ENCODE measurements at regions not wholly inside any gene's neighbourhood (a gene's known extent, or its start where the extent isn't known, plus 50 kb on each side); places are given as distances from the start of the nearest gene placed in this dataset.

DNA sequence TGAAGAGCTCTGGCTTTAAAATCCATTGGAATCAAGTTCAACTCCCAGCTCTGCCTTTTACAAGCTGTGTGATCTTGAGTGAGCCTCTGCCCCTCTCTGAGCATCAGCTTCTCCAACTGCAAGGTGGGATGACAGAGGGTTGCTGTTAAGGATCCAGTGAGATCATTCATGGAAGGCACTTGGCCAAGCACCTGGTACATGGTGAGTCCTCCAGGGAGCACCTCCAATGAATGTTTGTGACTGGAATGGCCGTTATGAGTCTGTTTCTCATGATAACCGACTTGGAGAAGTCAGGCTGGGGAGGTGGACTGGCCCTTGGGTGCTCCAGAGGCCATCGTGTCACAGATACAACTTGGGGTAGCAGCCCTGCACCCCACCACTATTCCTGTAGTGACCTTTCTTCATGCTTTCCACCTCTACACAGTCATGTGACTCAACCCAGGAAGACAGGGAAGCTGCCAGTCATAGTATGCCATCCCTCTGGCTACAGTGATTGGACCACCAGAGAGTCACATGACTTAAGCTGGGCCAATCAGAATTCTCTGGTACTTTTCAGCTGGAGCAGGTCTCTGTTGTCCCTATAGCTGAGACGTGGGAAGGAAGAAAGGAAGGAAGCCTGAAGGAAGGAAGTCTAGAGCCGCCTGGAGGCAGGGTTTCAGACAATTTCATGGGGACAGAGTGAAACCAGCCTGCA lies 146.5 kb upstream of the MYL2 start:
- TF ChIP-seq, protein P1, sequence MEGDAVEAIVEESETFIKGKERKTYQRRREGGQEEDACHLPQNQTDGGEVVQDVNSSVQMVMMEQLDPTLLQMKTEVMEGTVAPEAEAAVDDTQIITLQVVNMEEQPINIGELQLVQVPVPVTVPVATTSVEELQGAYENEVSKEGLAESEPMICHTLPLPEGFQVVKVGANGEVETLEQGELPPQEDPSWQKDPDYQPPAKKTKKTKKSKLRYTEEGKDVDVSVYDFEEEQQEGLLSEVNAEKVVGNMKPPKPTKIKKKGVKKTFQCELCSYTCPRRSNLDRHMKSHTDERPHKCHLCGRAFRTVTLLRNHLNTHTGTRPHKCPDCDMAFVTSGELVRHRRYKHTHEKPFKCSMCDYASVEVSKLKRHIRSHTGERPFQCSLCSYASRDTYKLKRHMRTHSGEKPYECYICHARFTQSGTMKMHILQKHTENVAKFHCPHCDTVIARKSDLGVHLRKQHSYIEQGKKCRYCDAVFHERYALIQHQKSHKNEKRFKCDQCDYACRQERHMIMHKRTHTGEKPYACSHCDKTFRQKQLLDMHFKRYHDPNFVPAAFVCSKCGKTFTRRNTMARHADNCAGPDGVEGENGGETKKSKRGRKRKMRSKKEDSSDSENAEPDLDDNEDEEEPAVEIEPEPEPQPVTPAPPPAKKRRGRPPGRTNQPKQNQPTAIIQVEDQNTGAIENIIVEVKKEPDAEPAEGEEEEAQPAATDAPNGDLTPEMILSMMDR (conservative IDR thresholded peaks at IDR 0.05) = no peak
- H3K27ac Mint-ChIP-seq = no peak overlapping the region
- DNase-seq (ENCODE audit: extremely low spot score, unreplicated experiment) = no peak
- H3K36me3 Mint-ChIP-seq = no peaks in the 10 kb centered on the region
- peaks cover 3% of the 10 kb centered on the region for H3K9me3 Mint-ChIP-seq
- H3K4me1 Mint-ChIP-seq (ENCODE audit: unreplicated experiment) = peaks cover 22% of the 10 kb centered on the region
- peaks cover 6% of the 10 kb centered on the region for H3K27me3 Mint-ChIP-seq
- H3K4me3 Mint-ChIP-seq = no peak overlapping the region

DNA sequence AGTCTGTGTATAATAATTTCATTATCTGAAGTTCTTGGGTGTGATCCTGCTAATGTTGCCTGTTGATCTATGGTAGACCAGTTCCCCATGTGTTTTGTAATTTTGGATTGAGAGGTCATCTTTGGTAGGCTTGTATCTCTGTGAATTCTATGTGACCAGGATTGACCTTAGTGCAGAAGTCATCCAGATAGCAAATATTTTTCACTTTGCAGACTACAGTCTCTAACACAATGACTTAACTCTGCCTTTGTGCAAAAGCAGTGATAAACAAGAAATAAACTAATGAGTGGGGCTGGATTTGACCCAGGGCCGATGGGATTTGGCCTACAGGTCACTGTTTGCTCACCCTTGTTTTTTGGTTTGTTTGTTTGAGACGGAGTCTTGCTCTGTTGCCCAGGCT lies 144.6 kb upstream of the MYL2 start:
- Mint-ChIP-seq H3K27me3 (peaks cover 7% of the 10 kb centered on the region), H3K4me1 (ENCODE audit: unreplicated experiment) (peaks cover 26% of the 10 kb centered on the region), H3K27ac (no peak overlapping the region), H3K36me3 (no peaks in the 10 kb centered on the region), H3K9me3 (no peaks in the 10 kb centered on the region), H3K4me3 (no peak overlapping the region)
- no peak for DNase-seq (ENCODE audit: extremely low spot score, unreplicated experiment)
- TF ChIP-seq, protein P1 (conservative IDR thresholded peaks at IDR 0.05) = no peak

DNA sequence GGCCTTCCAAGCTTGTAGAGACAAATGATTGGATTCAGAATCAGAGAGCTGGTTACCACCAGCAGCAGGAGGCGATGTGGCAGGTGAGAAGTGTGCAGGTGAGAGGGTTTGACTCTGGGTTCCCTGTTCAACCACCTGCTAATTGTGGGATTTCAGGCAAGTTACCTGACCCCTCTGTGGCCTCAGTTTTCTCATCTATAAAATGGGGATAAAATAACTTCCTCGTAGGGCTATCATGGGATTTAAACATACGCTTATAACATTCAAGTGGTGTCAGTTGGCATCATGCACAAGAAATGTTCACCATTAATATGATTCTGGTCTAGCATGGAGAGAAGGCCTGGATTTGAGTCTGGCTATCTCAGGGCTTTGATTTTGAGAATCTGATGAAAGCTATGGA lies 143.8 kb upstream of the MYL2 start:
- Mint-ChIP-seq H3K36me3 (no peaks in the 10 kb centered on the region), H3K27ac (no peak overlapping the region), H3K27me3 (peaks cover 5% of the 10 kb centered on the region), H3K4me3 (no peak overlapping the region), H3K4me1 (ENCODE audit: unreplicated experiment) (peaks cover 28% of the 10 kb centered on the region), H3K9me3 (no peaks in the 10 kb centered on the region)
- TF ChIP-seq, protein P1 (conservative IDR thresholded peaks at IDR 0.05) = no peak
- DNase-seq (ENCODE audit: extremely low spot score, unreplicated experiment) = no peak

DNA sequence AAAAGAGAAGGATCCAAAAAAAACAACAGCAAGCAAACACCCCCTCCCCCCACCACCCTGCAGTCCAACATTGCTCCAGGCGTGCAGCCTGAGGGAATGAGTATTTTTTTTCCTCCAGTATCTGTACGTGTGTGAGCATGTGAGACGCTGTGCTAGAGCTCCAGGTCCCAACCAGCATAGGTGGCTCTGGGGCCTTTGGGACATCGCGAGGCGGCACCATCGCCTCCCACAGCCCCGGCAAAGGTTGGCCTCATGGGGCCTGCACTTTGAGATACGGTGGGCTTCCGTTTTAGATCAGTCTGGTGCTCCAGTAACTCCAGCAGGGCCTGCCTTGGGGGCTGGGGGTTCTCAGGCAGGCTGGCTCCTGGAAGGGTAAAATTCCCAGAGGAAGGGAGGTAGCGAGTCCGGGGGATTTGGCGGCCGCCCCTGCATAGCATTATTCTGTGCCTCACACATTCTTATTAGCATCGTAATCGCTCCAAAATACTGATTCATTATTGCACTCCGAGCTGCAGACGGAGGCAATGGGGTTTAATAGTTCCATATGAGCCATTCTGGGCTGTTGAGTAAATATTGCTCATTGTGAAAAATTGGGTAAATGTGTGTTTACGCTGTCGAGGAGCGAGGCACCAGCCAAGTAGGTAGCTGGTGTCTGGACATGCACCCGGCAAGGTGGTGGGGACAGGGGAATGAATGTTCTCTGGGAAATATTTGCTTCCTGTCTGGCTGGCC lies 143.1 kb upstream of the MYL2 start:
- Mint-ChIP-seq H3K27ac (no peak overlapping the region), H3K4me3 (no peak overlapping the region), H3K27me3 (peaks cover 5% of the 10 kb centered on the region), H3K4me1 (ENCODE audit: unreplicated experiment) (peaks cover 29% of the 10 kb centered on the region), H3K36me3 (no peaks in the 10 kb centered on the region), H3K9me3 (no peaks in the 10 kb centered on the region)
- DNase-seq (ENCODE audit: extremely low spot score, unreplicated experiment) = no peak
- TF ChIP-seq, protein P1 (conservative IDR thresholded peaks at IDR 0.05) = no peak

DNA sequence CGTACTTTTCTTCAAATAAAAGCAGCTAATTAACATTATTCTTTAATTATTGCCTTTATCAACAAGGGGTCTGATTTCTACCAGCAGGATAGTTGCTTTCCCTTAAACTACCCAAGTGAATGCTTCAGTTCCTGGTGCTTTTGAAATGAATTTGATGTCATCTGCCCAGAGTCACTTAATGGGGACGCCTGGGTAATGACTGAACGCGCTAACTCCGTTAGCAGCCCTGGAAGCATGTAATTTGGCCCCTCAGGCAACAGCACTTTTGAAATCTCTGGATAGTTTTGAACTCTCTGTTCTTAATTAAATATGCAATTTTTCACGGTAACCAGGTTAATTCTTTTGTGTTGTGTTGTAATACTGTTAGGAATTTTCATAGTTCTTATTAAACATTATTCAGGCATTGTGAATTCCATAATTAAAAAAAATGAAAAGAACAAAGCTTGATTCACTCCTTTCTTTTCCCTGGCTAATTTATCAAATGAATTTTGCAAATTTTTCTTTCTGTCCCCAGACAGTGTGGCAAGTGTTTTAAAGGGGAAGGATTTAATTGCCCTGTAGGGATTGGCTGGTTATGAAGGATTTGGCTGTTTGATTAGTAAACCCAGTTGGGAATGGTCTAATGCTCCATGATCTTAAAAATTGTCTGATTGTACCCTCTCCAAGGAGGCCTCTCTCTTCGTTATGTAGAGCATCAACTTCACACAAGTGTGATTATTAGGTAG lies 137.5 kb upstream of the MYL2 start:
- Mint-ChIP-seq H3K27me3 (peaks cover 5% of the 10 kb centered on the region), H3K27ac (no peak overlapping the region), H3K9me3 (no peaks in the 10 kb centered on the region), H3K4me3 (no peak overlapping the region), H3K4me1 (ENCODE audit: unreplicated experiment) (peaks cover 37% of the 10 kb centered on the region), H3K36me3 (no peaks in the 10 kb centered on the region)
- DNase-seq (ENCODE audit: extremely low spot score, unreplicated experiment) = no peak
- TF ChIP-seq, protein P1 (conservative IDR thresholded peaks at IDR 0.05) = no peak

Data from type B pancreatic cell (in vitro differentiated cells).